ENCODE measurements at regions not wholly inside any gene's neighbourhood (a gene's known extent, or its start where the extent isn't known, plus 50 kb on each side); places are given as distances from the start of the nearest gene placed in this dataset.

- no peaks in the 10 kb centered on the region for H3K4me1 ChIP-seq
- TF ChIP-seq CTCF (IDR thresholded peaks at IDR 0.05) (no peak), POLR2A (IDR thresholded peaks at IDR 0.05) (no peak)
- no peaks in the 10 kb centered on the region for H3K36me3 ChIP-seq
- H3K27ac ChIP-seq = no peak overlapping the region
- no peak overlapping the region for H3K4me3 ChIP-seq
- no peaks in the 10 kb centered on the region for H3K9me3 ChIP-seq
- no peaks in the 10 kb centered on the region for H3K27me3 ChIP-seq
- no peak for DNase-seq
Measured at GRCh38 chr3:55296791-55297190, 190.3 kb downstream of the WNT5A start.

- no peak for TF ChIP-seq CTCF (IDR thresholded peaks at IDR 0.05)
- no peak for TF ChIP-seq POLR2A (IDR thresholded peaks at IDR 0.05)
- Histone ChIP-seq H3K4me3 (no peak overlapping the region), H3K27ac (no peak overlapping the region), H3K9me3 (no peaks in the 10 kb centered on the region), H3K27me3 (no peaks in the 10 kb centered on the region), H3K36me3 (no peaks in the 10 kb centered on the region), H3K4me1 (no peaks in the 10 kb centered on the region)
- DNase-seq = no peak
Measured at GRCh38 chr3:55296030-55296429, 191.1 kb downstream of the WNT5A start.

- Histone ChIP-seq H3K4me3 (no peak overlapping the region), H3K27ac (no peak overlapping the region), H3K4me1 (no peaks in the 10 kb centered on the region), H3K9me3 (no peaks in the 10 kb centered on the region), H3K27me3 (no peaks in the 10 kb centered on the region), H3K36me3 (no peaks in the 10 kb centered on the region)
- TF ChIP-seq CTCF (IDR thresholded peaks at IDR 0.05) = no peak
- TF ChIP-seq POLR2A (IDR thresholded peaks at IDR 0.05) = no peak
- no peak for DNase-seq
Measured at GRCh38 chr3:55294557-55294956, 192.5 kb downstream of the WNT5A start.

- TF ChIP-seq CTCF (IDR thresholded peaks at IDR 0.05) (no peak), POLR2A (IDR thresholded peaks at IDR 0.05) (no peak)
- H3K4me1 ChIP-seq = no peaks in the 10 kb centered on the region
- no peak for DNase-seq
- H3K27ac ChIP-seq = no peak overlapping the region
- H3K9me3 ChIP-seq = no peaks in the 10 kb centered on the region
- no peak overlapping the region for H3K4me3 ChIP-seq
- H3K27me3 ChIP-seq = no peaks in the 10 kb centered on the region
- H3K36me3 ChIP-seq = no peaks in the 10 kb centered on the region
Measured at GRCh38 chr3:55292360-55292759, 194.7 kb downstream of the WNT5A start.

- Histone ChIP-seq H3K4me3 (no peak overlapping the region), H3K4me1 (no peaks in the 10 kb centered on the region), H3K27ac (no peak overlapping the region), H3K36me3 (no peaks in the 10 kb centered on the region), H3K27me3 (no peaks in the 10 kb centered on the region), H3K9me3 (no peaks in the 10 kb centered on the region)
- no peak for DNase-seq
- TF ChIP-seq CTCF (IDR thresholded peaks at IDR 0.05) = no peak
- no peak for TF ChIP-seq POLR2A (IDR thresholded peaks at IDR 0.05)
Measured at GRCh38 chr3:55288657-55289056, 198.4 kb downstream of the WNT5A start.

GRCh38 chr3:55286693-55287092 is 200.4 kb downstream of the WNT5A start:
- H3K27me3 ChIP-seq = no peaks in the 10 kb centered on the region
- TF ChIP-seq CTCF (IDR thresholded peaks at IDR 0.05) = no peak
- H3K4me1 ChIP-seq = no peaks in the 10 kb centered on the region
- H3K27ac ChIP-seq = no peak overlapping the region
- no peaks in the 10 kb centered on the region for H3K36me3 ChIP-seq
- H3K4me3 ChIP-seq = no peak overlapping the region
- DNase-seq = no peak
- H3K9me3 ChIP-seq = no peaks in the 10 kb centered on the region
